WTC11 (cell line): ENCODE measurements at regions not wholly inside any gene's neighbourhood (a gene's known extent, or its start where the extent isn't known, plus 50 kb on each side); places are given as distances from the start of the nearest gene placed in this dataset.

Experiments
- ATAC-seq: fragments of 200-7000 bp; cut with Tn5 transposase; 2 replicates; pipeline ENCODE4 v1.10.0; 2021; ENCODE audit warnings: mild to moderate bottlenecking, moderate library complexity
- CTCF ChIA-PET: fragments of 300-600 bp; sonication (Branson Sonifier 250); formaldehyde crosslinking; loops from one replicate; lab custom pipeline; 2021; ENCODE audit warnings: antibody characterized with exemption; lab: Charles Lee
- POLR2A ChIA-PET: fragments of 350-600 bp; sonication (Branson Sonifier 250); formaldehyde crosslinking; loops from one replicate; lab custom pipeline; 2021; ENCODE audit warnings: antibody characterized with exemption; lab: Charles Lee
- DNase-seq: peaks from one replicate; pipeline ENCODE4 v3.0.0; 2021; ENCODE audit warnings: low spot score
- H3K27ac Mint-ChIP-seq: 2 replicates; pipeline ENCODE4 v1.8.0; 2021; ENCODE audit warnings: mixed read lengths
- H3K27me3 Mint-ChIP-seq: 2 replicates; pipeline ENCODE4 v1.8.0; 2021; ENCODE audit warnings: low read depth, mild to moderate bottlenecking, moderate library complexity, mixed read lengths
- H3K36me3 Mint-ChIP-seq: 2 replicates; pipeline ENCODE4 v1.8.0; 2021; ENCODE audit warnings: mixed read lengths
- H3K4me1 Mint-ChIP-seq: 2 replicates; pipeline ENCODE4 v1.8.0; 2022; ENCODE audit warnings: mixed read lengths
- H3K4me3 Mint-ChIP-seq: 2 replicates; pipeline ENCODE4 v1.8.0; 2021; ENCODE audit warnings: mild to moderate bottlenecking, moderate library complexity, mixed read lengths
- H3K9me3 Mint-ChIP-seq: 2 replicates; pipeline ENCODE4 v1.8.0; 2021; ENCODE audit warnings: mixed read lengths
- ARID4B ChIP-seq: sonication (generic); formaldehyde crosslinking; IDR thresholded peaks from 2 replicates; pipeline ENCODE4 v1.8.0; 2023; ENCODE audit warnings: missing genetic modification reagents, mild to moderate bottlenecking, borderline replicate concordance
- CREB1 ChIP-seq: sonication (generic); formaldehyde crosslinking; IDR thresholded peaks from 2 replicates; pipeline ENCODE4 v1.8.0; 2023; ENCODE audit warnings: mild to moderate bottlenecking, missing genetic modification reagents
- GTF2I ChIP-seq: fragments of 250-450 bp; sonication (Bioruptor Pico); conservative IDR thresholded peaks from 2 replicates; pipeline ENCODE4 v1.4.0; 2021; ENCODE audit warnings: mild to moderate bottlenecking
- HMGA2 ChIP-seq: fragments of 250-450 bp; sonication (Bioruptor Pico); IDR thresholded peaks from 2 replicates; pipeline ENCODE4 v1.4.0; 2021; ENCODE audit warnings: mild to moderate bottlenecking, moderate library complexity
- JUN ChIP-seq: sonication (generic); formaldehyde crosslinking; IDR thresholded peaks from 2 replicates; pipeline ENCODE4 v1.8.0; 2023; ENCODE audit warnings: mild to moderate bottlenecking, missing genetic modification reagents
- KAT7 ChIP-seq: sonication (generic); formaldehyde crosslinking; IDR thresholded peaks from 2 replicates; pipeline ENCODE4 v1.8.1; 2023; ENCODE audit warnings: missing genetic modification reagents, mild to moderate bottlenecking, borderline replicate concordance
- NR3C1 ChIP-seq: sonication (generic); formaldehyde crosslinking; conservative IDR thresholded peaks from 2 replicates; pipeline ENCODE4 v1.8.1; 2023; ENCODE audit warnings: low read depth, mild to moderate bottlenecking, missing genetic modification reagents
- OVOL2 ChIP-seq: fragments of 250-450 bp; sonication (Bioruptor Pico); IDR thresholded peaks from 2 replicates; pipeline ENCODE4 v1.9.0; 2021; ENCODE audit warnings: mild to moderate bottlenecking, borderline replicate concordance
- SOX15 ChIP-seq: fragments of 250-450 bp; sonication (Bioruptor Pico); IDR thresholded peaks from 2 replicates; pipeline ENCODE4 v1.9.0; 2021; ENCODE audit warnings: mild to moderate bottlenecking
- STAT6 ChIP-seq: sonication (generic); formaldehyde crosslinking; conservative IDR thresholded peaks from 2 replicates; pipeline ENCODE4 v1.8.1; 2023; ENCODE audit warnings: mild to moderate bottlenecking, low read depth, missing genetic modification reagents, moderate library complexity
- ZNF423 ChIP-seq: fragments of 250-450 bp; sonication (Bioruptor Pico); IDR thresholded peaks from 2 replicates; pipeline ENCODE4 v2.1.2; 2022; ENCODE audit warnings: mild to moderate bottlenecking, moderate library complexity
- TF ChIP-seq, protein P1 (sequence below): fragments of 250-450 bp; sonication (Bioruptor Pico); IDR thresholded peaks from 2 replicates; pipeline ENCODE4 v1.9.0; 2021; ENCODE audit warnings: mild to moderate bottlenecking
- TF ChIP-seq, protein P2 (sequence below): sonication (generic); formaldehyde crosslinking; IDR thresholded peaks from 2 replicates; pipeline ENCODE4 v1.8.0; 2023; ENCODE audit warnings: mild to moderate bottlenecking, missing genetic modification reagents
- TF ChIP-seq, protein P3 (sequence below): fragments of 250-450 bp; sonication (Bioruptor Pico); IDR thresholded peaks from 2 replicates; pipeline ENCODE4 v1.8.0; 2021; ENCODE audit warnings: mild to moderate bottlenecking
- TF ChIP-seq, protein P4 (sequence below): fragments of 250-450 bp; sonication (Bioruptor Pico); IDR thresholded peaks from 2 replicates; pipeline ENCODE4 v1.9.0; 2021; ENCODE audit warnings: mild to moderate bottlenecking
- TF ChIP-seq, protein P5 (sequence below): sonication (generic); formaldehyde crosslinking; IDR thresholded peaks from 2 replicates; pipeline ENCODE4 v1.8.0; 2022; ENCODE audit warnings: mild to moderate bottlenecking, missing genetic modification reagents
- TF ChIP-seq, protein P6 (sequence below): sonication (generic); formaldehyde crosslinking; IDR thresholded peaks from 2 replicates; pipeline ENCODE4 v1.8.1; 2023; ENCODE audit warnings: mild to moderate bottlenecking, missing genetic modification reagents, moderate library complexity

GRCh38 chr6:167396068-167396658, 71.3 kb downstream of the TTLL2 start (continued):
- TF ChIP-seq, protein P1, sequence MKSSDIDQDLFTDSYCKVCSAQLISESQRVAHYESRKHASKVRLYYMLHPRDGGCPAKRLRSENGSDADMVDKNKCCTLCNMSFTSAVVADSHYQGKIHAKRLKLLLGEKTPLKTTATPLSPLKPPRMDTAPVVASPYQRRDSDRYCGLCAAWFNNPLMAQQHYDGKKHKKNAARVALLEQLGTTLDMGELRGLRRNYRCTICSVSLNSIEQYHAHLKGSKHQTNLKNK, result no peak
- no peak for TF ChIP-seq OVOL2
- TF ChIP-seq, all 79 proteins: peak for 0

- ChIA-PET CTCF (interaction anchor here (1.4 kb wide), 1 partner anchor 46 kb away, joined by 4 read pairs; no protein-coding TSS in a partner anchor), POLR2A (interaction anchor here (0.5 kb wide), 1 partner anchor 440 kb away, joined by 5 read pairs; no protein-coding TSS in a partner anchor)
- Mint-ChIP-seq H3K27ac (no peak overlapping the region), H3K27me3 (no peaks in the 10 kb centered on the region), H3K4me1 (peaks cover 8% of the 10 kb centered on the region), H3K36me3 (no peaks in the 10 kb centered on the region), H3K4me3 (no peak overlapping the region), H3K9me3 (no peaks in the 10 kb centered on the region)
- DNase-seq (no peak), ATAC-seq (no peak)
- no peak for TF ChIP-seq HMGA2 (CRISPR knock-in tag)
- no peak for TF ChIP-seq CREB1
- no peak for TF ChIP-seq STAT6 (CRISPR knock-in tag)
- TF ChIP-seq, protein P2, sequence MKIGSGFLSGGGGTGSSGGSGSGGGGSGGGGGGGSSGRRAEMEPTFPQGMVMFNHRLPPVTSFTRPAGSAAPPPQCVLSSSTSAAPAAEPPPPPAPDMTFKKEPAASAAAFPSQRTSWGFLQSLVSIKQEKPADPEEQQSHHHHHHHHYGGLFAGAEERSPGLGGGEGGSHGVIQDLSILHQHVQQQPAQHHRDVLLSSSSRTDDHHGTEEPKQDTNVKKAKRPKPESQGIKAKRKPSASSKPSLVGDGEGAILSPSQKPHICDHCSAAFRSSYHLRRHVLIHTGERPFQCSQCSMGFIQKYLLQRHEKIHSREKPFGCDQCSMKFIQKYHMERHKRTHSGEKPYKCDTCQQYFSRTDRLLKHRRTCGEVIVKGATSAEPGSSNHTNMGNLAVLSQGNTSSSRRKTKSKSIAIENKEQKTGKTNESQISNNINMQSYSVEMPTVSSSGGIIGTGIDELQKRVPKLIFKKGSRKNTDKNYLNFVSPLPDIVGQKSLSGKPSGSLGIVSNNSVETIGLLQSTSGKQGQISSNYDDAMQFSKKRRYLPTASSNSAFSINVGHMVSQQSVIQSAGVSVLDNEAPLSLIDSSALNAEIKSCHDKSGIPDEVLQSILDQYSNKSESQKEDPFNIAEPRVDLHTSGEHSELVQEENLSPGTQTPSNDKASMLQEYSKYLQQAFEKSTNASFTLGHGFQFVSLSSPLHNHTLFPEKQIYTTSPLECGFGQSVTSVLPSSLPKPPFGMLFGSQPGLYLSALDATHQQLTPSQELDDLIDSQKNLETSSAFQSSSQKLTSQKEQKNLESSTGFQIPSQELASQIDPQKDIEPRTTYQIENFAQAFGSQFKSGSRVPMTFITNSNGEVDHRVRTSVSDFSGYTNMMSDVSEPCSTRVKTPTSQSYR, result no peak
- TF ChIP-seq, protein P3, sequence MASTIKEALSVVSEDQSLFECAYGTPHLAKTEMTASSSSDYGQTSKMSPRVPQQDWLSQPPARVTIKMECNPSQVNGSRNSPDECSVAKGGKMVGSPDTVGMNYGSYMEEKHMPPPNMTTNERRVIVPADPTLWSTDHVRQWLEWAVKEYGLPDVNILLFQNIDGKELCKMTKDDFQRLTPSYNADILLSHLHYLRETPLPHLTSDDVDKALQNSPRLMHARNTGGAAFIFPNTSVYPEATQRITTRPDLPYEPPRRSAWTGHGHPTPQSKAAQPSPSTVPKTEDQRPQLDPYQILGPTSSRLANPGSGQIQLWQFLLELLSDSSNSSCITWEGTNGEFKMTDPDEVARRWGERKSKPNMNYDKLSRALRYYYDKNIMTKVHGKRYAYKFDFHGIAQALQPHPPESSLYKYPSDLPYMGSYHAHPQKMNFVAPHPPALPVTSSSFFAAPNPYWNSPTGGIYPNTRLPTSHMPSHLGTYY (CRISPR knock-in tag), result no peak
- TF ChIP-seq, protein P4, sequence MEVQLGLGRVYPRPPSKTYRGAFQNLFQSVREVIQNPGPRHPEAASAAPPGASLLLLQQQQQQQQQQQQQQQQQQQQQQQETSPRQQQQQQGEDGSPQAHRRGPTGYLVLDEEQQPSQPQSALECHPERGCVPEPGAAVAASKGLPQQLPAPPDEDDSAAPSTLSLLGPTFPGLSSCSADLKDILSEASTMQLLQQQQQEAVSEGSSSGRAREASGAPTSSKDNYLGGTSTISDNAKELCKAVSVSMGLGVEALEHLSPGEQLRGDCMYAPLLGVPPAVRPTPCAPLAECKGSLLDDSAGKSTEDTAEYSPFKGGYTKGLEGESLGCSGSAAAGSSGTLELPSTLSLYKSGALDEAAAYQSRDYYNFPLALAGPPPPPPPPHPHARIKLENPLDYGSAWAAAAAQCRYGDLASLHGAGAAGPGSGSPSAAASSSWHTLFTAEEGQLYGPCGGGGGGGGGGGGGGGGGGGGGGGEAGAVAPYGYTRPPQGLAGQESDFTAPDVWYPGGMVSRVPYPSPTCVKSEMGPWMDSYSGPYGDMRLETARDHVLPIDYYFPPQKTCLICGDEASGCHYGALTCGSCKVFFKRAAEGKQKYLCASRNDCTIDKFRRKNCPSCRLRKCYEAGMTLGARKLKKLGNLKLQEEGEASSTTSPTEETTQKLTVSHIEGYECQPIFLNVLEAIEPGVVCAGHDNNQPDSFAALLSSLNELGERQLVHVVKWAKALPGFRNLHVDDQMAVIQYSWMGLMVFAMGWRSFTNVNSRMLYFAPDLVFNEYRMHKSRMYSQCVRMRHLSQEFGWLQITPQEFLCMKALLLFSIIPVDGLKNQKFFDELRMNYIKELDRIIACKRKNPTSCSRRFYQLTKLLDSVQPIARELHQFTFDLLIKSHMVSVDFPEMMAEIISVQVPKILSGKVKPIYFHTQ (CRISPR knock-in tag), result no peak
- TF ChIP-seq, protein P5, sequence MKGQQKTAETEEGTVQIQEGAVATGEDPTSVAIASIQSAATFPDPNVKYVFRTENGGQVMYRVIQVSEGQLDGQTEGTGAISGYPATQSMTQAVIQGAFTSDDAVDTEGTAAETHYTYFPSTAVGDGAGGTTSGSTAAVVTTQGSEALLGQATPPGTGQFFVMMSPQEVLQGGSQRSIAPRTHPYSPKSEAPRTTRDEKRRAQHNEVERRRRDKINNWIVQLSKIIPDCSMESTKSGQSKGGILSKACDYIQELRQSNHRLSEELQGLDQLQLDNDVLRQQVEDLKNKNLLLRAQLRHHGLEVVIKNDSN, result no peak
- no peak for TF ChIP-seq ARID4B (CRISPR knock-in tag)
- no peak for TF ChIP-seq JUN
- TF ChIP-seq ZNF423 (CRISPR knock-in tag), result no peak
- TF ChIP-seq NR3C1, result no peak
- no peak for TF ChIP-seq SOX15 (CRISPR knock-in tag)
- TF ChIP-seq, protein P6, sequence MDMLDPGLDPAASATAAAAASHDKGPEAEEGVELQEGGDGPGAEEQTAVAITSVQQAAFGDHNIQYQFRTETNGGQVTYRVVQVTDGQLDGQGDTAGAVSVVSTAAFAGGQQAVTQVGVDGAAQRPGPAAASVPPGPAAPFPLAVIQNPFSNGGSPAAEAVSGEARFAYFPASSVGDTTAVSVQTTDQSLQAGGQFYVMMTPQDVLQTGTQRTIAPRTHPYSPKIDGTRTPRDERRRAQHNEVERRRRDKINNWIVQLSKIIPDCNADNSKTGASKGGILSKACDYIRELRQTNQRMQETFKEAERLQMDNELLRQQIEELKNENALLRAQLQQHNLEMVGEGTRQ (CRISPR knock-in tag), result no peak
- no peak for TF ChIP-seq KAT7
- TF ChIP-seq, protein P1, result no peak
- TF ChIP-seq GTF2I, result no peak
Measured at GRCh38 chr6:167396659-167397490, 72.0 kb downstream of the TTLL2 start.
